K562 (cell line): ENCODE measurements at regions not wholly inside any gene's neighbourhood (a gene's known extent, or its start where the extent isn't known, plus 50 kb on each side); places are given as distances from the start of the nearest gene placed in this dataset.

ENCODE experiments used
- ATAC-seq: fragments of 200-7000 bp; cut with Tn5 transposase; 3 replicates; pipeline ENCODE4 v1.9.1; 2020; ENCODE audit warnings: moderate library complexity
- BruUV-seq: library from RNA; stranded (reverse); fragments of 400-500 nt; replicated peaks from 2 replicates; lab custom pipeline; 2021; lab: Mats Ljungman, UMichigan
- CTCF ChIA-PET: fragments of 300-600 bp; formaldehyde crosslinking; extraction: SDS; loops from one replicate; lab custom pipeline; 2021; ENCODE audit warnings: low intra/inter-chr PET ratio; lab: Yijun Ruan, JAX
- POLR2A ChIA-PET: fragments of 300-600, 350-650 bp; sonication (Branson Sonifier 250); formaldehyde crosslinking; extraction: SDS; loops from one replicate; lab custom pipeline; 2021; ENCODE audit warnings: antibody characterized with exemption, inconsistent platforms; lab: Yijun Ruan, JAX
- DNase-seq, 4 experiments: peaks; one replicate each; pipeline versions ENCODE4 v3.0.0 to v3.0.0-alpha.2; 2011 to 2018; ENCODE audit warnings: low spot score in 3 of 4, mixed read lengths in 3 of 4; ENCODE audit errors: extremely low read depth in 1 of 4
- FAIRE-seq: peaks from 2 replicates; lab custom pipeline; 2011; peaks lifted over from hg19 to GRCh38; lab: Jason Lieb, UNC
- H2AFZ ChIP-seq: 2 replicates; pipeline ENCODE4 v1.6.0; 2011; ENCODE audit warnings: low read depth, low read length, control low read depth, inconsistent platforms
- H3K27ac ChIP-seq: fragments of 200-600 bp; 3 replicates; pipeline ENCODE4 v1.8.0; 2011; ENCODE audit warnings: low read depth, mild to moderate bottlenecking, control low read depth, inconsistent platforms, low read length, moderate library complexity, mixed read lengths; ENCODE audit errors: extremely low read depth
- H3K27me3 ChIP-seq, 2 experiments: fragments of 300-600 bp in 1 of 2; 2 replicates in 1 of 2; 3 replicates in 1 of 2; pipeline versions ENCODE4 v1.6.0 to v1.8.0; 2011; ENCODE audit warnings: inconsistent platforms in 2 of 2, low read length in 2 of 2, mild to moderate bottlenecking in 1 of 2, mixed read lengths in 1 of 2, moderate library complexity in 1 of 2; ENCODE audit not compliant: control insufficient read depth in 2 of 2, insufficient read depth in 2 of 2
- H3K36me3 ChIP-seq: fragments of 300-600 bp; 3 replicates; pipeline ENCODE4 v1.8.0; 2011; ENCODE audit warnings: mild to moderate bottlenecking, low read length, inconsistent platforms; ENCODE audit not compliant: control insufficient read depth, insufficient read depth
- H3K4me1 ChIP-seq, 2 experiments: fragments of 200-600 bp in 1 of 2; replicated peaks in 1 of 2; 2 replicates in 1 of 2; 3 replicates in 1 of 2; pipeline versions ENCODE4 v1.5.1 to v1.8.0; 2011; ENCODE audit warnings: inconsistent platforms in 2 of 2, low read length in 2 of 2, mild to moderate bottlenecking in 1 of 2, mixed read lengths in 1 of 2, moderate library complexity in 1 of 2; ENCODE audit not compliant: control insufficient read depth in 2 of 2, insufficient read depth in 2 of 2
- H3K4me2 ChIP-seq: 2 replicates; pipeline ENCODE4 v1.6.1; 2011; ENCODE audit warnings: low read length, control low read depth, inconsistent platforms, mixed read lengths; ENCODE audit not compliant: insufficient read depth
- H3K4me3 ChIP-seq: fragments of 200-600 bp; sonication (generic), shearing (Covaris generic); 2 replicates; pipeline ENCODE4 v1.5.1; 2016; ENCODE audit warnings: control low read depth, inconsistent platforms
- H3K79me2 ChIP-seq: fragments of 200-600 bp; 3 replicates; pipeline ENCODE4 v1.8.0; 2011; ENCODE audit warnings: low read length, inconsistent platforms; ENCODE audit not compliant: control insufficient read depth, insufficient read depth
- H3K9ac ChIP-seq, 2 experiments: 2 replicates each; pipeline versions ENCODE4 v1.6.0 to v1.6.1; 2011; ENCODE audit warnings: low read depth in 2 of 2, low read length in 2 of 2, control low read depth in 1 of 2, inconsistent platforms in 1 of 2, mild to moderate bottlenecking in 1 of 2, mixed read lengths in 1 of 2; ENCODE audit not compliant: insufficient read depth in 1 of 2
- H3K9me1 ChIP-seq: one replicate; pipeline ENCODE4 v1.6.0; 2011; ENCODE audit warnings: inconsistent platforms, mild to moderate bottlenecking, low read length, moderate library complexity; ENCODE audit not compliant: control insufficient read depth, insufficient read depth
- H3K9me3 ChIP-seq: replicated peaks from 2 replicates; pipeline ENCODE4 v1.5.1; 2011; ENCODE audit warnings: low read depth, low read length, inconsistent platforms; ENCODE audit not compliant: control insufficient read depth, insufficient read depth
- H4K20me1 ChIP-seq: replicated peaks from 2 replicates; pipeline ENCODE4 v1.6.1; 2011; ENCODE audit warnings: low read length, inconsistent platforms, mixed read lengths; ENCODE audit not compliant: control insufficient read depth, insufficient read depth
- ARID2 ChIP-seq: fragments of 450-650 bp; IDR thresholded peaks from 2 replicates; pipeline ENCODE4 v1.6.1; 2017; ENCODE audit warnings: antibody characterized with exemption, mild to moderate bottlenecking
- BCLAF1 ChIP-seq, 2 experiments: fragments of 450-650 bp in 1 of 2; IDR thresholded peaks; 2 replicates each; pipeline ENCODE4 v1.6.1; 2011 to 2017; ENCODE audit warnings: low read depth in 2 of 2, antibody characterized with exemption in 1 of 2, borderline replicate concordance in 1 of 2, low read length in 1 of 2, mild to moderate bottlenecking in 1 of 2, mixed read lengths in 1 of 2; ENCODE audit not compliant: control insufficient read depth in 1 of 2
- CCNT2 ChIP-seq: IDR thresholded peaks from 2 replicates; pipeline ENCODE4 v1.6.1; 2011; ENCODE audit warnings: borderline replicate concordance, low read depth, mild to moderate bottlenecking, moderate library complexity, mixed read lengths, low read length; ENCODE audit not compliant: insufficient read length; ENCODE audit errors: extremely low read depth
- ETV5 ChIP-seq: sonication (generic); formaldehyde crosslinking; IDR thresholded peaks from 2 replicates; pipeline ENCODE4 v1.4.0; 2020; ENCODE audit warnings: low read depth, mild to moderate bottlenecking, missing genetic modification reagents
- FOXA3 ChIP-seq, 2 experiments: fragments of 450-650 bp in 1 of 2; sonication (generic) in 1 of 2; formaldehyde crosslinking; IDR thresholded peaks in 1 of 2; conservative IDR thresholded peaks in 1 of 2; 2 replicates each; pipeline versions ENCODE4 v1.4.0 to v1.8.0; 2020 to 2022; ENCODE audit warnings: mild to moderate bottlenecking in 2 of 2, missing genetic modification reagents in 1 of 2
- HIVEP1 ChIP-seq: fragments of 250-450 bp; sonication (Bioruptor Pico); IDR thresholded peaks from 2 replicates; pipeline ENCODE4 v1.4.0; 2020; ENCODE audit warnings: mild to moderate bottlenecking
- HMG20B ChIP-seq: fragments of 250-450 bp; sonication (Bioruptor Pico); IDR thresholded peaks from 2 replicates; pipeline ENCODE4 v1.5.0; 2021; ENCODE audit warnings: mild to moderate bottlenecking
- MYBL2 ChIP-seq, 2 experiments: fragments of 450-650 bp in 1 of 2; sonication (generic) in 1 of 2; formaldehyde crosslinking in 1 of 2; IDR thresholded peaks; 2 replicates each; pipeline versions ENCODE4 v1.6.1 to v1.8.1; 2017 to 2022; ENCODE audit warnings: borderline replicate concordance in 1 of 2, inconsistent platforms in 1 of 2, low read depth in 1 of 2, mild to moderate bottlenecking in 1 of 2, missing genetic modification reagents in 1 of 2, moderate library complexity in 1 of 2
- NR1H2 ChIP-seq: sonication (generic); formaldehyde crosslinking; IDR thresholded peaks from 2 replicates; pipeline ENCODE4 v1.4.0; 2020; ENCODE audit warnings: mild to moderate bottlenecking, missing genetic modification reagents
- OTX1 ChIP-seq: fragments of 450-650 bp; formaldehyde crosslinking; IDR thresholded peaks from 2 replicates; pipeline ENCODE4 v1.4.0; 2022; ENCODE audit warnings: mild to moderate bottlenecking
- POLR3G ChIP-seq: IDR thresholded peaks from 2 replicates; pipeline ENCODE4 v1.6.1; 2011; ENCODE audit not compliant: insufficient read length, insufficient replicate concordance; ENCODE audit errors: extremely low read depth
- PYGO2 ChIP-seq: fragments of 450-650 bp; IDR thresholded peaks from 2 replicates; pipeline ENCODE4 v1.6.1; 2016; ENCODE audit warnings: mild to moderate bottlenecking, missing genetic modification characterization, moderate library complexity, missing compliant biosample characterization
- TEAD2 ChIP-seq: fragments of 450-650 bp; IDR thresholded peaks from 2 replicates; pipeline ENCODE4 v1.6.1; 2016; ENCODE audit warnings: missing genetic modification characterization, control low read depth, missing compliant biosample characterization
- VEZF1 ChIP-seq: fragments of 200-800 bp; sonication (Bioruptor generic); IDR thresholded peaks from 2 replicates; pipeline ENCODE4 v1.6.1; 2017; ENCODE audit warnings: missing genetic modification characterization, missing compliant biosample characterization
- ZNF512 ChIP-seq: IDR thresholded peaks from 2 replicates; pipeline ENCODE4 v1.6.1; 2016; ENCODE audit warnings: missing genetic modification characterization, missing compliant biosample characterization
- ZNF589 ChIP-seq: fragments of 200-800 bp; sonication (Bioruptor generic); IDR thresholded peaks from 2 replicates; pipeline ENCODE4 v1.6.1; 2016; ENCODE audit warnings: low read depth, missing genetic modification characterization, missing compliant biosample characterization
- WGBS: fragments of 100-300 bp; shearing (Covaris generic); methylation state at CpG from one replicate; pipeline ENCODE4 v1.1.6; 2016; ENCODE audit warnings: low coverage, mixed read lengths; ENCODE audit not compliant: insufficient coverage; ENCODE audit errors: missing lambda C conversion rate; 5-methylcytosine and 5-hydroxymethylcytosine counted together
- in situ Hi-C: fragments of 300-500 bp; cut with MboI; formaldehyde crosslinking; loops from 4 replicates; pipeline ENCODE4 v1.15.0; 2018; ENCODE audit warnings: inconsistent platforms, mixed read lengths
- intact Hi-C: fragments of 100-400 bp; cut with micrococcal nuclease; formaldehyde crosslinking; loops from 2 replicates; pipeline ENCODE4 v1.14.2; 2022

GRCh38 chr14:99064262-99064954 is 207.6 kb downstream of the BCL11B start:
- DNase-seq = no peak
- ChIA-PET CTCF (no interaction called here), POLR2A (no interaction called here)
- H3K27me3 ChIP-seq = peaks cover 0 to 9% of the 10 kb centered on the region in 2 experiments; a peak in 2 of 5 replicates
- H3K4me1 ChIP-seq = no peaks in the 10 kb centered on the region
- FAIRE-seq = no peak
- no peaks in the 10 kb centered on the region for H3K9me3 ChIP-seq
- H2AFZ ChIP-seq = no peak overlapping the region
- no peaks in the 10 kb centered on the region for H4K20me1 ChIP-seq
- H3K36me3 ChIP-seq = no peaks in the 10 kb centered on the region
- intact Hi-C loops (no loop called here), in situ Hi-C loops (no loop called here)
- no peak overlapping the region for H3K27ac ChIP-seq
- BruUV-seq = no TSS peak
- no peak overlapping the region for H3K4me2 ChIP-seq
- no peak overlapping the region for H3K4me3 ChIP-seq
- H3K79me2 ChIP-seq = no peaks in the 10 kb centered on the region
- no peaks in the 10 kb centered on the region for H3K9me1 ChIP-seq
- WGBS = 1% methylated on average over 9 of the region's 9 CpGs
- no peak for ATAC-seq
- no peak overlapping the region for H3K9ac ChIP-seq
- no peak for TF ChIP-seq ETV5 (CRISPR knock-in tag)
- no peak for TF ChIP-seq BCLAF1 (IDR thresholded peaks at IDR 0.05; ENCODE audit: borderline replicate concordance in 1 of 2, control insufficient read depth in 1 of 2, low read depth in 2 of 2, low read length in 1 of 2)
- TF ChIP-seq PYGO2 = no peak
- TF ChIP-seq VEZF1 (CRISPR knock-in tag) = no peak
- no peak for TF ChIP-seq OTX1 (CRISPR knock-in tag)
- no peak for TF ChIP-seq MYBL2 (IDR thresholded peaks at IDR 0.05; ENCODE audit: low read depth)
- TF ChIP-seq MYBL2 (CRISPR knock-in tag; IDR thresholded peaks at IDR 0.05; ENCODE audit: borderline replicate concordance) = no peak
- no peak for TF ChIP-seq ZNF589
- no peak for TF ChIP-seq HMG20B
- no peak for TF ChIP-seq NR1H2 (CRISPR knock-in tag)
- TF ChIP-seq FOXA3 (CRISPR knock-in tag; conservative IDR thresholded peaks at IDR 0.05 in 1 of 2, IDR thresholded peaks at IDR 0.05 in 1 of 2) = no peak
- TF ChIP-seq ZNF512 = no peak
- TF ChIP-seq TEAD2 = no peak
- no peak for TF ChIP-seq HIVEP1 (CRISPR knock-in tag)
- no peak for TF ChIP-seq CCNT2
- TF ChIP-seq ARID2 = no peak
- TF ChIP-seq POLR3G = no peak
